ENCODE measurements at regions not wholly inside any gene's neighbourhood (a gene's known extent, or its start where the extent isn't known, plus 50 kb on each side); places are given as distances from the start of the nearest gene placed in this dataset.

GRCh38 chr6:164854526-164854925 lies 454.9 kb downstream of the C6orf118 start:
- TF ChIP-seq, protein P1, sequence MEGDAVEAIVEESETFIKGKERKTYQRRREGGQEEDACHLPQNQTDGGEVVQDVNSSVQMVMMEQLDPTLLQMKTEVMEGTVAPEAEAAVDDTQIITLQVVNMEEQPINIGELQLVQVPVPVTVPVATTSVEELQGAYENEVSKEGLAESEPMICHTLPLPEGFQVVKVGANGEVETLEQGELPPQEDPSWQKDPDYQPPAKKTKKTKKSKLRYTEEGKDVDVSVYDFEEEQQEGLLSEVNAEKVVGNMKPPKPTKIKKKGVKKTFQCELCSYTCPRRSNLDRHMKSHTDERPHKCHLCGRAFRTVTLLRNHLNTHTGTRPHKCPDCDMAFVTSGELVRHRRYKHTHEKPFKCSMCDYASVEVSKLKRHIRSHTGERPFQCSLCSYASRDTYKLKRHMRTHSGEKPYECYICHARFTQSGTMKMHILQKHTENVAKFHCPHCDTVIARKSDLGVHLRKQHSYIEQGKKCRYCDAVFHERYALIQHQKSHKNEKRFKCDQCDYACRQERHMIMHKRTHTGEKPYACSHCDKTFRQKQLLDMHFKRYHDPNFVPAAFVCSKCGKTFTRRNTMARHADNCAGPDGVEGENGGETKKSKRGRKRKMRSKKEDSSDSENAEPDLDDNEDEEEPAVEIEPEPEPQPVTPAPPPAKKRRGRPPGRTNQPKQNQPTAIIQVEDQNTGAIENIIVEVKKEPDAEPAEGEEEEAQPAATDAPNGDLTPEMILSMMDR (IDR thresholded peaks at IDR 0.05; ENCODE audit: insufficient read depth, low read depth, low read length) = no peak
- no peak for TF ChIP-seq EZH2 (IDR thresholded peaks at IDR 0.05; ENCODE audit: insufficient read depth, low read length)
